ENCODE measurements at regions not wholly inside any gene's neighbourhood (a gene's known extent, or its start where the extent isn't known, plus 50 kb on each side); places are given as distances from the start of the nearest gene placed in this dataset.

- TF ChIP-seq CTCF (conservative IDR thresholded peaks at IDR 0.05), result no peak
- no peak for TF ChIP-seq EZH2 (IDR thresholded peaks at IDR 0.05; ENCODE audit: low read depth)
Observed at GRCh38 chr13:61215116-61215515, 200.5 kb downstream of the PCDH20 start.
